Kidney epithelial cell (primary cell): ENCODE measurements at regions not wholly inside any gene's neighbourhood (a gene's known extent, or its start where the extent isn't known, plus 50 kb on each side); places are given as distances from the start of the nearest gene placed in this dataset.

Experiments used
- DNase-seq: peaks from one replicate; pipeline ENCODE4 v3.0.0-alpha.2; 2010; ENCODE audit warnings: low read depth
- H3K27me3 ChIP-seq: 2 replicates; pipeline ENCODE4 v1.6.0; 2011; ENCODE audit warnings: low read length; ENCODE audit not compliant: control insufficient read depth, insufficient read depth
- H3K36me3 ChIP-seq: 2 replicates; pipeline ENCODE4 v1.5.1; 2011; ENCODE audit warnings: low read length; ENCODE audit not compliant: control insufficient read depth, insufficient read depth
- H3K4me3 ChIP-seq: 2 replicates; pipeline ENCODE4 v1.5.1; 2011; ENCODE audit warnings: low read depth, mild to moderate bottlenecking, control low read depth, low read length
- CTCF ChIP-seq: IDR thresholded peaks from 2 replicates; pipeline ENCODE4 v1.5.1; 2011; ENCODE audit warnings: mild to moderate bottlenecking, moderate library complexity, low read length, control low read depth, inconsistent platforms; ENCODE audit not compliant: insufficient read depth, poor library complexity, severe bottlenecking

- TF ChIP-seq CTCF: no peak
- DNase-seq: no peak
- Histone ChIP-seq H3K36me3 (no peaks in the 10 kb centered on the region), H3K27me3 (no peaks in the 10 kb centered on the region), H3K4me3 (no peak overlapping the region)
These were observed 1172.2 kb upstream of the GJE1 start for GRCh38 chr6:140960566-140960965.

- no peak for DNase-seq
- no peak overlapping the region for H3K4me3 ChIP-seq
- TF ChIP-seq CTCF: no peak
These were observed 1175.3 kb upstream of the GJE1 start for GRCh38 chr6:140957386-140957785.

GRCh38 chr6:140956571-140957369, 1176.0 kb upstream of the GJE1 start:
- no peaks in the 10 kb centered on the region for H3K36me3 ChIP-seq
- no peaks in the 10 kb centered on the region for H3K27me3 ChIP-seq
- no peak overlapping the region for H3K4me3 ChIP-seq
- DNase-seq: no peak
- TF ChIP-seq CTCF: no peak

More at GRCh38 chr6:140957386-140957785, 1175.3 kb upstream of the GJE1 start:
- H3K27me3 ChIP-seq: no peaks in the 10 kb centered on the region
- no peaks in the 10 kb centered on the region for H3K36me3 ChIP-seq

GRCh38 chr6:140940251-140940925, 1192.3 kb upstream of the GJE1 start:
- Histone ChIP-seq H3K27me3 (no peaks in the 10 kb centered on the region), H3K36me3 (no peaks in the 10 kb centered on the region), H3K4me3 (no peak overlapping the region)
- no peak for DNase-seq
- no peak for TF ChIP-seq CTCF

GRCh38 chr6:140932909-140933308, 1199.8 kb upstream of the GJE1 start:
- H3K4me3 ChIP-seq: no peak overlapping the region
- no peak for TF ChIP-seq CTCF
- no peaks in the 10 kb centered on the region for H3K36me3 ChIP-seq
- H3K27me3 ChIP-seq: no peaks in the 10 kb centered on the region
- no peak for DNase-seq
